HG03565 (cell line): ENCODE measurements at regions not wholly inside any gene's neighbourhood (a gene's known extent, or its start where the extent isn't known, plus 50 kb on each side); places are given as distances from the start of the nearest gene placed in this dataset.
"Not testable (repeated sequence)": the region's sequence is repeated elsewhere in the genome, so short reads cannot be mapped to it uniquely, and the experiment has no call there.

ENCODE experiments used
- ATAC-seq: cut with Tn5 transposase; IDR thresholded peaks from one replicate; pipeline ENCODE4 v1.9.1; 2021; ENCODE audit warnings: mild to moderate bottlenecking, moderate library complexity; ENCODE audit not compliant: unreplicated experiment

GRCh38 chr5:144048259-144048856 lies 122.1 kb downstream of the YIPF5 start:
- ATAC-seq: no peak

- not testable (repeated sequence) for ATAC-seq
Observed at GRCh38 chr5:144055391-144055790, 115.1 kb downstream of the YIPF5 start.

GRCh38 chr5:144060091-144060490 lies 110.4 kb downstream of the YIPF5 start:
- ATAC-seq: not testable (repeated sequence)

- ATAC-seq: no peak
Observed at GRCh38 chr5:144060598-144060997, 109.9 kb downstream of the YIPF5 start.

GRCh38 chr5:144065786-144066185 lies 104.7 kb downstream of the YIPF5 start:
- no peak for ATAC-seq

- no peak for ATAC-seq
Observed at GRCh38 chr5:144072518-144072927, 97.9 kb downstream of the YIPF5 start.

- ATAC-seq: no peak
Observed at GRCh38 chr5:144076521-144077083, 93.9 kb downstream of the YIPF5 start.

GRCh38 chr5:144083185-144083584 lies 87.3 kb downstream of the YIPF5 start:
- ATAC-seq: no peak

GRCh38 chr5:144084971-144085370 lies 85.5 kb downstream of the YIPF5 start:
- no peak for ATAC-seq

- ATAC-seq: no peak
Observed at GRCh38 chr5:144085381-144085780, 85.1 kb downstream of the YIPF5 start.

GRCh38 chr5:144086295-144086694 lies 84.2 kb downstream of the YIPF5 start:
- ATAC-seq: no peak

- no peak for ATAC-seq
Observed at GRCh38 chr5:144087576-144087975, 82.9 kb downstream of the YIPF5 start.

GRCh38 chr5:144088206-144089064 lies 82.0 kb downstream of the YIPF5 start:
- no peak for ATAC-seq

- peak; percentile 61 for ATAC-seq
Observed at GRCh38 chr5:144089401-144090021, 80.9 kb downstream of the YIPF5 start.

GRCh38 chr5:144092508-144092907 lies 78.0 kb downstream of the YIPF5 start:
- ATAC-seq: no peak

- no peak for ATAC-seq
Observed at GRCh38 chr5:144093400-144093799, 77.1 kb downstream of the YIPF5 start.

GRCh38 chr5:144093868-144094267 lies 76.6 kb downstream of the YIPF5 start:
- ATAC-seq: no peak

- no peak for ATAC-seq
Observed at GRCh38 chr5:144100702-144101101, 69.8 kb downstream of the YIPF5 start.

- no peak for ATAC-seq
Observed at GRCh38 chr5:144101616-144102015, 68.8 kb downstream of the YIPF5 start.

- ATAC-seq: no peak
Observed at GRCh38 chr5:144102361-144102760, 68.1 kb downstream of the YIPF5 start.

- no peak for ATAC-seq
Observed at GRCh38 chr5:144102979-144103378, 67.5 kb downstream of the YIPF5 start.
